Mucosa of descending colon (tissue), 3 donors: ENCODE measurements at regions not wholly inside any gene's neighbourhood (a gene's known extent, or its start where the extent isn't known, plus 50 kb on each side); places are given as distances from the start of the nearest gene placed in this dataset.

Source experiments
- ATAC-seq: fragments of 200-7000 bp; cut with Tn5 transposase; one replicate; pipeline ENCODE4 v1.9.1; 2020; ENCODE audit warnings: mild to moderate bottlenecking, moderate library complexity
- DNase-seq, 3 donors: peaks; one replicate each; pipeline ENCODE4 v3.0.0-alpha.2; 2020
- H3K36me3 ChIP-seq: fragments of 200-600 bp; one replicate; pipeline ENCODE4 v1.8.0; 2021; ENCODE audit warnings: low read depth, mild to moderate bottlenecking
- H3K4me1 ChIP-seq: fragments of 200-600 bp; one replicate; pipeline ENCODE4 v1.8.0; 2021; ENCODE audit warnings: low read depth, mild to moderate bottlenecking
- H3K4me3 ChIP-seq: fragments of 200-600 bp; one replicate; pipeline ENCODE4 v1.8.0; 2021; ENCODE audit warnings: mild to moderate bottlenecking
- H3K9me3 ChIP-seq: fragments of 200-600 bp; one replicate; pipeline ENCODE4 v1.8.0; 2021; ENCODE audit warnings: mild to moderate bottlenecking
- CTCF ChIP-seq: fragments of 200-600 bp; IDR thresholded peaks from one replicate; pipeline ENCODE4 v1.8.0; 2022; ENCODE audit warnings: antibody characterized with exemption, mild to moderate bottlenecking
- intact Hi-C, 2 donors: fragments of 100-400 bp; cut with DNase I in 1 of 2; cut with micrococcal nuclease in 1 of 2; formaldehyde crosslinking; loops; one replicate each; pipeline versions ENCODE4 v1.11.0 to v1.11.1; 2022; cut with DNase I, micrococcal nuclease
- donor health status: DM: no; HTN: no; CAD: no; lungs with moderate emphysema.
- donor health status: DM: no; HTN: no; CAD: no.
- donor health status: DM: no; HTN: yes; CAD: no.

GRCh38 chr13:73204952-73205351 is 146.1 kb downstream of the KLF5 start:
- no peaks in the 10 kb centered on the region for H3K9me3 ChIP-seq
- DNase-seq: peak in 1 of 3 donors; percentile 51
- ATAC-seq: peak; percentile 91
- TF ChIP-seq CTCF: no peak
- intact Hi-C loops: no loop called here
- no peak overlapping the region for H3K4me3 ChIP-seq
- H3K36me3 ChIP-seq: no peaks in the 10 kb centered on the region
- H3K4me1 ChIP-seq: no peaks in the 10 kb centered on the region

GRCh38 chr13:73201626-73202025 is 142.8 kb downstream of the KLF5 start:
- intact Hi-C loops: no loop called here
- H3K36me3 ChIP-seq: no peaks in the 10 kb centered on the region
- no peaks in the 10 kb centered on the region for H3K9me3 ChIP-seq
- no peak for TF ChIP-seq CTCF
- H3K4me3 ChIP-seq: no peak overlapping the region
- H3K4me1 ChIP-seq: no peaks in the 10 kb centered on the region
- ATAC-seq: no peak
- no peak for DNase-seq

- no peaks in the 10 kb centered on the region for H3K9me3 ChIP-seq
- H3K4me3 ChIP-seq: no peak overlapping the region
- H3K4me1 ChIP-seq: no peaks in the 10 kb centered on the region
- no peak for TF ChIP-seq CTCF
- H3K36me3 ChIP-seq: no peaks in the 10 kb centered on the region
- ATAC-seq (peak; percentile 69), DNase-seq (no peak)
- intact Hi-C loops: no loop called here
Observed at GRCh38 chr13:73198991-73199411, 140.2 kb downstream of the KLF5 start.

- no peaks in the 10 kb centered on the region for H3K36me3 ChIP-seq
- intact Hi-C loops: no loop called here
- ATAC-seq (peak; percentile 38), DNase-seq (no peak)
- H3K4me1 ChIP-seq: peaks cover 2% of the 10 kb centered on the region
- TF ChIP-seq CTCF: no peak
- H3K4me3 ChIP-seq: no peak overlapping the region
- H3K9me3 ChIP-seq: no peaks in the 10 kb centered on the region
Observed at GRCh38 chr13:73195091-73195490, 136.3 kb downstream of the KLF5 start.

GRCh38 chr13:73194310-73194709 is 135.5 kb downstream of the KLF5 start:
- ATAC-seq: peak; percentile 92
- intact Hi-C loops: no loop called here

More at GRCh38 chr13:73194310-73194709, 135.5 kb downstream of the KLF5 start:
- Histone ChIP-seq H3K9me3 (no peaks in the 10 kb centered on the region), H3K4me3 (no peak overlapping the region), H3K4me1 (peaks cover 6% of the 10 kb centered on the region), H3K36me3 (no peaks in the 10 kb centered on the region)
- peak in 1 of 3 donors; percentile 63 for DNase-seq
- TF ChIP-seq CTCF: no peak
